ENCODE measurements at regions not wholly inside any gene's neighbourhood (a gene's known extent, or its start where the extent isn't known, plus 50 kb on each side); places are given as distances from the start of the nearest gene placed in this dataset.

DNA sequence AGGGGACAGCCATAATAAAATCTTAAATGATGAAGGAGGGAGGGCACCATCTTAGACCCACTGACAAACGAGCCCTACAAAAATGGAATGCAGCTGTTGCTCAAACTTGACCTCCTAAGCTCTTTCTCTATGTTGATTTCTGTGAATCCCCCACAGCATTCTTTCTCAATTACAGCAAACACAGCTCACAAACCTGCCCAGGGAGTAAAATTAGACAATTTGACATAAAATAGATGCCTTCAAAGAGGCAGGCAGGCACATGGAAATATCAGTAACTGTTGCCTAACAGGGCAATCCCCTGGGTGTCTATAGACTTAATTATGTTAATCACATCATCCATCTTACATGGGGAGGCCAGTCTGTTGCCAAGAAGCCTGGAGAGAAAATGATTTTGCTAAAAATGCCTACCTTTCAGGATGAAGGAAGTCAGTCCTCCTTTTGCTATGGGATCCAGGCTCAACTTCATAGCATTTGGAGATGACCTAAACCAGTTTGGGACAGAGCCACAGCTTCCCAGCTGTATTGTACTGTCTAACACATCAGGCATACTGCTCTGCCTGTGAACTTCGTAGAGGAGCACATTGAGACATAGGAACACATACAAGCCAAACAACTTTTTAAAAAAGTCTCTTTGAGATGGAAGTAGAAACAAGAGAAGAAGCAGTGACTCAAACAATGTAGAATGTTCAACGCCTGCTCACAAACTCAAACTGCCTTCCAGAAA lies 1177.4 kb downstream of the SORCS1 start:
- no peak for TF ChIP-seq CTCF (IDR thresholded peaks at IDR 0.05; ENCODE audit: low read depth, low read length)
- no peak for TF ChIP-seq EZH2phosphoT487 (IDR thresholded peaks at IDR 0.05; ENCODE audit: low read depth)

All from OCI-LY3 (cell line).